ENCODE measurements at regions not wholly inside any gene's neighbourhood (a gene's known extent, or its start where the extent isn't known, plus 50 kb on each side); places are given as distances from the start of the nearest gene placed in this dataset.

DNA sequence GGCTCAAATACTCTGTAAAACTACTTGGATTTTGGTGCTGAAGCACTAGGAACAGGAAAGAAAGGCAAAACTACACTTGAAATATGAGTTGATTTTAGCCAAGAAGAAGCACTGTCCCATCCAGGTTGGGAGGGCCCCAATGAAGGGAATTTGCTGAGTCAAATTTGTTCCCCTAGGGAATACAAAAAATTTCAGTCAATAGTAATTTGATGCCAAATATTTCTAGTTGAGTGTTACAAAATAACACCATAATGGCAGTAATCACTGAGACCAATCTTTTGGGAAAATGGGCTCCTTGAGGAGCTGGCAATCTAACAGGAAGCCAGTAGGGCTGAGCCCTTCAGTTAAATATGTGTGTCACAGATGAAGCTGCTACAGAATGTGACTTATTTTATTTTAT is 896.9 kb downstream of the DIPK2A start:
- no peak for TF ChIP-seq EZH2 (IDR thresholded peaks at IDR 0.05; ENCODE audit: low read length)
- TF ChIP-seq, protein P1, sequence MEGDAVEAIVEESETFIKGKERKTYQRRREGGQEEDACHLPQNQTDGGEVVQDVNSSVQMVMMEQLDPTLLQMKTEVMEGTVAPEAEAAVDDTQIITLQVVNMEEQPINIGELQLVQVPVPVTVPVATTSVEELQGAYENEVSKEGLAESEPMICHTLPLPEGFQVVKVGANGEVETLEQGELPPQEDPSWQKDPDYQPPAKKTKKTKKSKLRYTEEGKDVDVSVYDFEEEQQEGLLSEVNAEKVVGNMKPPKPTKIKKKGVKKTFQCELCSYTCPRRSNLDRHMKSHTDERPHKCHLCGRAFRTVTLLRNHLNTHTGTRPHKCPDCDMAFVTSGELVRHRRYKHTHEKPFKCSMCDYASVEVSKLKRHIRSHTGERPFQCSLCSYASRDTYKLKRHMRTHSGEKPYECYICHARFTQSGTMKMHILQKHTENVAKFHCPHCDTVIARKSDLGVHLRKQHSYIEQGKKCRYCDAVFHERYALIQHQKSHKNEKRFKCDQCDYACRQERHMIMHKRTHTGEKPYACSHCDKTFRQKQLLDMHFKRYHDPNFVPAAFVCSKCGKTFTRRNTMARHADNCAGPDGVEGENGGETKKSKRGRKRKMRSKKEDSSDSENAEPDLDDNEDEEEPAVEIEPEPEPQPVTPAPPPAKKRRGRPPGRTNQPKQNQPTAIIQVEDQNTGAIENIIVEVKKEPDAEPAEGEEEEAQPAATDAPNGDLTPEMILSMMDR (optimal IDR thresholded peaks at IDR 0.05 in 1 of 3, IDR thresholded peaks at IDR 0.05 in 1 of 3, conservative IDR thresholded peaks at IDR 0.05 in 1 of 3; ENCODE audit: extremely low read depth in 1 of 3, insufficient read depth in 2 of 3, low read length in 3 of 3): no peak
- Histone ChIP-seq H3K9me3 (ENCODE audit: control insufficient read depth, low read depth, low read length) (no peaks in the 10 kb centered on the region), H3K27ac (ENCODE audit: control insufficient read depth, insufficient read depth, low read length) (no peak overlapping the region), H2AFZ (ENCODE audit: control insufficient read depth, low read length) (no peak overlapping the region), H3K9me1 (ENCODE audit: control insufficient read depth, extremely low read depth, insufficient read depth, low read length) (no peaks in the 10 kb centered on the region), H3K27me3 (ENCODE audit: control insufficient read depth, extremely low read depth, insufficient read depth, low read length) (no peaks in the 10 kb centered on the region), H3K4me3 (ENCODE audit: control insufficient read depth in 2 of 3, extremely low read depth in 1 of 3, insufficient read depth in 2 of 3, low read depth in 1 of 3, low read length in 3 of 3) (no peak overlapping the region), H3K4me1 (ENCODE audit: control insufficient read depth, extremely low read depth, insufficient read depth, low read length) (peaks cover 8% of the 10 kb centered on the region), H4K20me1 (ENCODE audit: control insufficient read depth, extremely low read depth, insufficient read depth, low read length) (no peaks in the 10 kb centered on the region), H3K79me2 (ENCODE audit: control insufficient read depth, insufficient read depth, low read length) (no peaks in the 10 kb centered on the region), H3K4me2 (ENCODE audit: control insufficient read depth, extremely low read depth, insufficient read depth, low read depth, low read length) (no peak overlapping the region), H3K9ac (ENCODE audit: control insufficient read depth, extremely low read depth, insufficient read depth, low read length) (no peak overlapping the region), H3K36me3 (ENCODE audit: control insufficient read depth in 2 of 2, extremely low read depth in 1 of 2, insufficient read depth in 2 of 2, low read length in 2 of 2) (no peaks in the 10 kb centered on the region)
- DNase-seq (ENCODE audit: low read depth, low spot score) (no peak), FAIRE-seq (no peak)
- dilution Hi-C loops (cut with MboI; ENCODE audit: extremely low pct_ligation_motif_present, low sequenced_read_pairs): no loop called here

DNA sequence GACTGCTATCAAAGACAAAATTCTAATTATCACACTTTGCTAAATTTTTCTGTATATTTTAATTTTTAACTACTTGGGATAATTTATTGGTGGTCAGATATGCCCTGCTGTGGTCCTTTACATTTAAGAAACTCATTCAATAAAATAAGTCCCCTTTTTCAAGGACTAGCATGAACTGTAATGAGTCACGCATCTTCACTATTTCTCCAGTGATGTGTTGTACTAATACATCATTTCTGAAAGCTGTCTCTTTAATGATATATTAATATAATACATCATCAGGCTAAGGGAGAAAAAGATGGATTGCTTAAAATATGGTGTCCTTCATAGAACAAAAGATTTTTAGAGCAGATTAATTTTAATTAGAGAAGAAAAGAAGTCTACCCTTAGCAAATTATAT is 901.4 kb downstream of the DIPK2A start:
- no peaks in the 10 kb centered on the region for H3K9me1 ChIP-seq (ENCODE audit: control insufficient read depth, extremely low read depth, insufficient read depth, low read length)
- no peaks in the 10 kb centered on the region for H3K27me3 ChIP-seq (ENCODE audit: control insufficient read depth, extremely low read depth, insufficient read depth, low read length)
- dilution Hi-C loops (cut with MboI; ENCODE audit: extremely low pct_ligation_motif_present, low sequenced_read_pairs): no loop called here
- no peaks in the 10 kb centered on the region for H3K9me3 ChIP-seq (ENCODE audit: control insufficient read depth, low read depth, low read length)
- no peaks in the 10 kb centered on the region for H3K4me1 ChIP-seq (ENCODE audit: control insufficient read depth, extremely low read depth, insufficient read depth, low read length)
- no peaks in the 10 kb centered on the region for H3K36me3 ChIP-seq (ENCODE audit: control insufficient read depth in 2 of 2, extremely low read depth in 1 of 2, insufficient read depth in 2 of 2, low read length in 2 of 2)
- no peak for FAIRE-seq
- TF ChIP-seq EZH2 (IDR thresholded peaks at IDR 0.05; ENCODE audit: low read length): no peak
- TF ChIP-seq, protein P1 (optimal IDR thresholded peaks at IDR 0.05 in 1 of 3, IDR thresholded peaks at IDR 0.05 in 1 of 3, conservative IDR thresholded peaks at IDR 0.05 in 1 of 3; ENCODE audit: extremely low read depth in 1 of 3, insufficient read depth in 2 of 3, low read length in 3 of 3): no peak
- no peaks in the 10 kb centered on the region for H3K79me2 ChIP-seq (ENCODE audit: control insufficient read depth, insufficient read depth, low read length)
- H3K27ac ChIP-seq (ENCODE audit: control insufficient read depth, insufficient read depth, low read length): no peak overlapping the region
- H2AFZ ChIP-seq (ENCODE audit: control insufficient read depth, low read length): no peak overlapping the region
- no peak for DNase-seq (ENCODE audit: low read depth, low spot score)
- no peak overlapping the region for H3K9ac ChIP-seq (ENCODE audit: control insufficient read depth, extremely low read depth, insufficient read depth, low read length)
- no peak overlapping the region for H3K4me3 ChIP-seq (ENCODE audit: control insufficient read depth in 2 of 3, extremely low read depth in 1 of 3, insufficient read depth in 2 of 3, low read depth in 1 of 3, low read length in 3 of 3)
- no peak overlapping the region for H3K4me2 ChIP-seq (ENCODE audit: control insufficient read depth, extremely low read depth, insufficient read depth, low read depth, low read length)
- H4K20me1 ChIP-seq (ENCODE audit: control insufficient read depth, extremely low read depth, insufficient read depth, low read length): no peaks in the 10 kb centered on the region
